Nephron (organoid): ENCODE measurements at regions not wholly inside any gene's neighbourhood (a gene's known extent, or its start where the extent isn't known, plus 50 kb on each side); places are given as distances from the start of the nearest gene placed in this dataset.

Experiments used
- H3K27ac Mint-ChIP-seq, 3 experiments: 2 replicates each; pipeline ENCODE4 v1.8.0; 2020; ENCODE audit warnings: mixed read lengths in 3 of 3, mild to moderate bottlenecking in 2 of 3, moderate library complexity in 1 of 3
- H3K27me3 Mint-ChIP-seq: 2 replicates; pipeline ENCODE4 v1.8.0; 2021; ENCODE audit warnings: low read depth, mild to moderate bottlenecking, moderate library complexity, mixed read lengths
- H3K36me3 Mint-ChIP-seq: 2 replicates; pipeline ENCODE4 v1.8.0; 2020; ENCODE audit warnings: low read depth, mixed read lengths
- H3K4me1 Mint-ChIP-seq: 2 replicates; pipeline ENCODE4 v1.8.0; 2020; ENCODE audit warnings: mixed read lengths
- H3K4me3 Mint-ChIP-seq, 3 experiments: 2 replicates each; pipeline ENCODE4 v1.8.0; 2020; ENCODE audit warnings: mild to moderate bottlenecking in 3 of 3, mixed read lengths in 3 of 3, moderate library complexity in 2 of 3
- H3K9me3 Mint-ChIP-seq: 2 replicates; pipeline ENCODE4 v1.8.0; 2020; ENCODE audit warnings: mixed read lengths
- CTCF ChIP-seq, 3 experiments: fragments of 200-600 bp; sonication (generic); IDR thresholded peaks; one replicate each; pipeline ENCODE4 v1.5.0; 2021; ENCODE audit warnings: antibody characterized with exemption in 3 of 3; ENCODE audit not compliant: unreplicated experiment in 3 of 3

GRCh38 chr9:129263836-129264235, 85.8 kb upstream of the IER5L start:
- no peak overlapping the region for H3K27ac Mint-ChIP-seq
- no peaks in the 10 kb centered on the region for H3K9me3 Mint-ChIP-seq
- no peak for TF ChIP-seq CTCF (IDR thresholded peaks at IDR 0.05; ENCODE audit: unreplicated experiment in 3 of 3)
- peaks cover 14% of the 10 kb centered on the region for H3K4me1 Mint-ChIP-seq
- H3K27me3 Mint-ChIP-seq, result peaks cover 29% of the 10 kb centered on the region
- H3K4me3 Mint-ChIP-seq, result no peak overlapping the region
- no peaks in the 10 kb centered on the region for H3K36me3 Mint-ChIP-seq

GRCh38 chr9:129262261-129262660, 84.2 kb upstream of the IER5L start:
- no peak for TF ChIP-seq CTCF (IDR thresholded peaks at IDR 0.05; ENCODE audit: unreplicated experiment in 3 of 3)
- H3K27ac Mint-ChIP-seq, result no peak overlapping the region
- H3K36me3 Mint-ChIP-seq, result no peaks in the 10 kb centered on the region
- H3K4me3 Mint-ChIP-seq, result no peak overlapping the region
- peaks cover 13% of the 10 kb centered on the region for H3K4me1 Mint-ChIP-seq
- peaks cover 39% of the 10 kb centered on the region for H3K27me3 Mint-ChIP-seq
- no peaks in the 10 kb centered on the region for H3K9me3 Mint-ChIP-seq

- Mint-ChIP-seq H3K36me3 (no peaks in the 10 kb centered on the region), H3K27ac (peak overlapping the region in 1 of 3 experiments; percentile 22), H3K9me3 (no peaks in the 10 kb centered on the region), H3K4me1 (peaks cover 38% of the 10 kb centered on the region), H3K27me3 (peaks cover 39% of the 10 kb centered on the region), H3K4me3 (peak overlapping the region; percentile 53 to 61 (median 55))
- no peak for TF ChIP-seq CTCF (IDR thresholded peaks at IDR 0.05; ENCODE audit: unreplicated experiment in 3 of 3)
Measured at GRCh38 chr9:129259375-129259774, 81.3 kb upstream of the IER5L start.

- Mint-ChIP-seq H3K4me1 (peaks cover 43% of the 10 kb centered on the region), H3K4me3 (peak overlapping the region; percentile 53 to 61 (median 55)), H3K9me3 (no peaks in the 10 kb centered on the region), H3K27me3 (peaks cover 39% of the 10 kb centered on the region), H3K27ac (peak overlapping the region in 1 of 3 experiments; percentile 22), H3K36me3 (no peaks in the 10 kb centered on the region)
- no peak for TF ChIP-seq CTCF (IDR thresholded peaks at IDR 0.05; ENCODE audit: unreplicated experiment in 3 of 3)
Measured at GRCh38 chr9:129258823-129259301, 80.8 kb upstream of the IER5L start.

GRCh38 chr9:129258124-129258822, 80.2 kb upstream of the IER5L start:
- no peaks in the 10 kb centered on the region for H3K36me3 Mint-ChIP-seq
- H3K27ac Mint-ChIP-seq, result peak overlapping the region in 1 of 3 experiments; percentile 10
- peaks cover 35% of the 10 kb centered on the region for H3K27me3 Mint-ChIP-seq
- TF ChIP-seq CTCF (IDR thresholded peaks at IDR 0.05; ENCODE audit: unreplicated experiment in 3 of 3), result no peak
- H3K9me3 Mint-ChIP-seq, result no peaks in the 10 kb centered on the region
- peak overlapping the region in 2 of 3 experiments; percentile 58 to 62 for H3K4me3 Mint-ChIP-seq
- peaks cover 45% of the 10 kb centered on the region for H3K4me1 Mint-ChIP-seq
